HG02588 (cell line): ENCODE measurements at regions not wholly inside any gene's neighbourhood (a gene's known extent, or its start where the extent isn't known, plus 50 kb on each side); places are given as distances from the start of the nearest gene placed in this dataset.

Source experiments
- ATAC-seq: cut with Tn5 transposase; IDR thresholded peaks from one replicate; pipeline ENCODE4 v1.9.1; 2021; ENCODE audit warnings: mild to moderate bottlenecking, moderate library complexity; ENCODE audit not compliant: unreplicated experiment

GRCh38 chr18:41553716-41554115 lies 401.3 kb upstream of the PIK3C3 start:
- no peak for ATAC-seq

DNA sequence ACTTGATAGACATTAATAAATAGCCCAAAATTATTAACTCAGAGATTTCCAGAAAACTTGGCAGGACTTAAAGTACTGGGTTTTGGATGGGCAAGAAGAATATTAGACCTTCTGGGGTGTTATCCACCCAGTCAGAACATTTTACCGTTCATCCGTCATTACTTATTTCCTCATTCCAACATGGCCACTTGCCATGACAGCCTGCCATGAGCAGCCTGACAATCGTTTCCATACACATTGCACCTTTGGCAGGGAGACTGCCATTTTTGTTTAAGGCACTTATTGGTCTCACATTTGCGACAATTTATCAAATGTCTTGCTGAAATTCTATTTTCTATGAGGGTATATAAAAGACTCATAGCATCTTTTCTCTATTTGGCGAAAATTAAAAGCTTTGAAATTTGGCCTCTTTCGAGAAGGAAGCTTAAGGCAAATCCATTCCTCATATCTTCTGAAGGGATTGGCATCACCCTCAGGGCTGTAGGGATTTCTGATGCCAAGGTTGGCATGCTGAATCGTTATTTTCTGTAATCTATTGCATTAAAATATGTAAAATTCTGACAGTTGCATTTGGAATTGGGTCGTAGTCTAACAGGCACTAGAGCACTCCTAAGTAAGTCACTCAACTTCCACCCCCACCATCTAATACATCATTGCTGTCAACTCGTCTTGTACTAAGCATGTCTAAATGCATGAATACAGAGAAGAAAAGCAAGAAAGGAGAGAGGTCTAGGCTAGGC lies 406.3 kb upstream of the PIK3C3 start:
- no peak for ATAC-seq

DNA sequence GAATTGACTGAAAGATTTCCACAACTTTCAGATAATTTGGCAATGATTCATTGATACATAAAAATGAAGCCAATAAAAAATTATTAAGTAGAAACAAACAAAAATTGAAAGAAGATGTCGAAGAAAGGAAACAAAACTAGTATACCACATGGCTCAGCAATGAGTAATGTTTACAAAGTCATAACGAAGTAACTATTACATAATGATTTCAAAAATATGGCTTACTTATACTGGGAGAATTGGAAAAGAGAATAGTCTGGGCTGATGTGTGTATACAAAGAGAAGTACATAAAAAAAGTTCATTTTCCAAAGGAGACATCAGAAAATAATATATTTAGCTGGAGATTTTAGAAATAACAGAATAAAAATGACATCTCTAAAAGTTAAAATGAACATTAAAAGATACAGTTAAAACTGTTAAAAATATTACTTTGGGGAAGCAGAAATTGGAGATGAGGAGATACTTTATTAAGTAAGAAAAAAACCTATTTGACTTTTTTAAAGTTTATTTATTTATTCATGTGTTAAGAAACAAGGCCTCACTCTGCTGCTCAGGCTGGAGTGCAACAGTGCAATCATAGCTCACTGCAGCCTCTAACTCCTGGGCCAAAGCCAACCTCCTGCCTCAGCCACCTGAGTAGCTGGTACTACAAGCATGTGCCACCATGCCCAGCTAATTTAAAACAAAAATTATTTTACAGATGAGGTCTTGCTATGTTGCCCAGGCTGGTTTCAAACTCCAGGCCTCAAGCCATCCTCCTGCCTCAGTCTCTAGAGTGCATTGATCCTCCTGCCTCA lies 409.7 kb upstream of the PIK3C3 start:
- ATAC-seq = no peak

- no peak for ATAC-seq
These were observed 411.2 kb upstream of the PIK3C3 start for GRCh38 chr18:41543815-41544214.

GRCh38 chr18:41540237-41540871 lies 414.7 kb upstream of the PIK3C3 start:
- no peak for ATAC-seq

DNA sequence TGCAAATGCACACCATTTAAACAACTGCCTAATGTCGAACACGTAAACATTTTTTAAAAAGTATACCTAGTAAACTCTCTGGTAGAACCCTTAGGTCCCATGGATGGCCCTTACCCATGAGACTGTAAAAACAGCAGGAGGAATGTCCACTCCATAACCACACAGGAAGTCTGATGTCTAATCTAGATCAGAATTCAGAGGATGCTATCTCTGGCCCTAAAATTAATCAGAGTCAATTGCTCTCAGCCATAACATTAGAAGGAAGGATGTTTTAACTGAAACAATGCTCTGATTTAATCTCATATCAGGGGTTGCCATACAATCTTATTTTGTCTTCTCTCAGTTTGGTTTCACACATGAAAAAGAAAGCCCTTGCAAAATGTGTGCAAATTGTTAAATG lies 416.3 kb upstream of the PIK3C3 start:
- no peak for ATAC-seq

DNA sequence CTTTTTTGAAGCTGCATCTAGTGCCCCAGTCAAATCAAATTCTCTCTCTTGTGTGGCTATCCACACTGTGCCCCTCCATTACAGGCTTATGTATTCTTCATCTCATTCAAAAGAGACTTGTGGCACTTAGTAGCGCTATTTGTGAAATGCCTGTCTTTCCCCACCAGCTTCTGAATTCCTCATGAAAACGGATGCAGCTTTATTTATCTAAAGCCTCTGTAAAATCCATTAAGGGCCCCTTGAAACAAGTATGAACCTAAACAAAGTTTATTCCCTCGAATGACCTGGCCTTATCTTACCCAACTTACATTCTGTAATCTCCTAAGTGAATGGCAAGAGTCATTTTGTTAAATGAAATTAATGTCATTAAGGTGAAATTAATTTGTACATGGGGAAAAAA lies 417.4 kb upstream of the PIK3C3 start:
- ATAC-seq = no peak

GRCh38 chr18:41532344-41533086 lies 422.5 kb upstream of the PIK3C3 start:
- ATAC-seq = no peak

- no peak for ATAC-seq
These were observed 424.1 kb upstream of the PIK3C3 start for GRCh38 chr18:41530970-41531369.

DNA sequence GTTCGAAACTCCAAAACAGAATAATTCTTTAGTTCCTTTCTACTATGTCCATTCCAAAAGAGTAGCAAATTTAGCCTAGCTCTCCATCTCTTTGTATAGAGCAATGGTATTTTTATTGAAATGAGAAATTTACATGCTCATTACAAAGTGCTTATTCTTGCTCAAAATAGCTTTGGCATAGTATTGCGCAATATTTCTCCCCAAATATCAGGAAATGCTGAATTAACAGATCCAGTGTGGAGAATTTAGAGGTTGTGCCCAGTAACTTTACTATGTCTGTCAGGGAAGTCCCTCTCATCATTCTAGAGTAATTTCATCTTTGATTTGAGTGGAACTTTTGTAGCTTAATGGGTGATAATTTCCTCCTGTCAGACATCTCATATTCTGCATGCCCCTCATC lies 425.9 kb upstream of the PIK3C3 start:
- ATAC-seq = no peak

GRCh38 chr18:41526054-41526453 lies 429.0 kb upstream of the PIK3C3 start:
- ATAC-seq = no peak

- no peak for ATAC-seq
These were observed 430.2 kb upstream of the PIK3C3 start for GRCh38 chr18:41524674-41525470.

GRCh38 chr18:41517142-41517541 lies 437.9 kb upstream of the PIK3C3 start:
- ATAC-seq = no peak

- ATAC-seq = no peak
These were observed 441.6 kb upstream of the PIK3C3 start for GRCh38 chr18:41513438-41513837.

GRCh38 chr18:41504316-41504715 lies 450.7 kb upstream of the PIK3C3 start:
- ATAC-seq = no peak

- no peak for ATAC-seq
These were observed 453.2 kb upstream of the PIK3C3 start for GRCh38 chr18:41501848-41502247.

GRCh38 chr18:41499345-41499744 lies 455.7 kb upstream of the PIK3C3 start:
- ATAC-seq = no peak

- ATAC-seq = no peak
These were observed 464.2 kb upstream of the PIK3C3 start for GRCh38 chr18:41490861-41491260.

GRCh38 chr18:41486575-41486974 lies 468.5 kb upstream of the PIK3C3 start:
- ATAC-seq = no peak

GRCh38 chr18:41484069-41484468 lies 471.0 kb upstream of the PIK3C3 start:
- ATAC-seq = no peak
